ENCODE measurements at regions not wholly inside any gene's neighbourhood (a gene's known extent, or its start where the extent isn't known, plus 50 kb on each side); places are given as distances from the start of the nearest gene placed in this dataset.

DNA sequence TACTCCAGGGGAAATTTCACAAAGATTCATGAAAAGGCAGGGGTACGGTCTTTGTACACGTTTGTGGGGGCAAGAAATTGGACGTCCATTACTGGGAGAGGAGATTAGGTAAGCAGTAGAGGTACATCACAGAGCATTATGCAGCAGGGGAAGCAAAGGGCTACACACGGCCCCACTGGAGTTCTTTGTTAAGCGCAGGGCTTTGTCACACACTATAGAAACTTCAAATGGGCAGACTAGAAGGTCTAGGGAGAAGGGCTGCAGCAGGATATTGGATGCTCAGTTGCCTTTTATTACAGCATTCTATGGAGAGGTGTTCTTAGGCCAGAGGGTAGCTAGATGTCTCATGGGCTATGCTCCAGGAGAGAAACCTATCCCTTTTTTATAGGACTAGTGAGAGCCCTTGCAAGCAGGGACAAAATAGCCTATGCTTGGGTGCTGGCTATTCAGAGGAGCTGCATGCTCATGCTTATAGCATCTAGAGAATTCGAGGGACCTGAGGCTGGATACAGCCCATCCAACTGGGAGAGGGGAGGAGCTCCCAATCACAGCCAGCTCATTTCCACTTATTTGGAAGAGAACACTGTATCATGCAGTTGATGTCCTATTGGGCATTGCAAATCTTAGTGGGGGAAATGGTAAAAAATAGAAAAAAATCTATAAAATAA, 506.4 kb upstream of the ADAMTS9 start:
- H3K27me3 Mint-ChIP-seq (ENCODE audit: low read depth, unreplicated experiment): no peaks in the 10 kb centered on the region
- no peaks in the 10 kb centered on the region for H3K36me3 Mint-ChIP-seq (ENCODE audit: low read depth, unreplicated experiment)
- no peaks in the 10 kb centered on the region for H3K9me3 ChIP-seq (ENCODE audit: insufficient read depth, low read depth, low read length)
- H3K4me3 Mint-ChIP-seq (ENCODE audit: unreplicated experiment): no peak overlapping the region
- DNase-seq (ENCODE audit: low read depth) (no peak), FAIRE-seq (no peak)
- H3K4me1 ChIP-seq (ENCODE audit: insufficient read depth, low read length): no peaks in the 10 kb centered on the region
- no peak overlapping the region for H3K9ac ChIP-seq (ENCODE audit: low read length)
- H2AFZ ChIP-seq (ENCODE audit: low read depth, low read length): no peak overlapping the region
- no peak overlapping the region for H3K4me2 ChIP-seq (ENCODE audit: low read length)
- no peaks in the 10 kb centered on the region for H4K20me1 ChIP-seq (ENCODE audit: insufficient read depth, low read length)
- no peaks in the 10 kb centered on the region for H3K79me2 ChIP-seq (ENCODE audit: insufficient read depth, low read length)
- H3K9me3 Mint-ChIP-seq (ENCODE audit: unreplicated experiment): no peaks in the 10 kb centered on the region
- H3K4me1 Mint-ChIP-seq (ENCODE audit: low read depth, unreplicated experiment): peaks cover 22% of the 10 kb centered on the region
- TF ChIP-seq, protein P1, sequence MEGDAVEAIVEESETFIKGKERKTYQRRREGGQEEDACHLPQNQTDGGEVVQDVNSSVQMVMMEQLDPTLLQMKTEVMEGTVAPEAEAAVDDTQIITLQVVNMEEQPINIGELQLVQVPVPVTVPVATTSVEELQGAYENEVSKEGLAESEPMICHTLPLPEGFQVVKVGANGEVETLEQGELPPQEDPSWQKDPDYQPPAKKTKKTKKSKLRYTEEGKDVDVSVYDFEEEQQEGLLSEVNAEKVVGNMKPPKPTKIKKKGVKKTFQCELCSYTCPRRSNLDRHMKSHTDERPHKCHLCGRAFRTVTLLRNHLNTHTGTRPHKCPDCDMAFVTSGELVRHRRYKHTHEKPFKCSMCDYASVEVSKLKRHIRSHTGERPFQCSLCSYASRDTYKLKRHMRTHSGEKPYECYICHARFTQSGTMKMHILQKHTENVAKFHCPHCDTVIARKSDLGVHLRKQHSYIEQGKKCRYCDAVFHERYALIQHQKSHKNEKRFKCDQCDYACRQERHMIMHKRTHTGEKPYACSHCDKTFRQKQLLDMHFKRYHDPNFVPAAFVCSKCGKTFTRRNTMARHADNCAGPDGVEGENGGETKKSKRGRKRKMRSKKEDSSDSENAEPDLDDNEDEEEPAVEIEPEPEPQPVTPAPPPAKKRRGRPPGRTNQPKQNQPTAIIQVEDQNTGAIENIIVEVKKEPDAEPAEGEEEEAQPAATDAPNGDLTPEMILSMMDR (IDR thresholded peaks at IDR 0.05; ENCODE audit: insufficient read depth, low read depth, low read length): no peak
- no peak for TF ChIP-seq EZH2 (IDR thresholded peaks at IDR 0.05; ENCODE audit: insufficient read depth, low read length)
- no peak overlapping the region for H3K27ac ChIP-seq (ENCODE audit: low read depth, low read length)
- H3K27me3 ChIP-seq (ENCODE audit: insufficient read depth, low read length): no peaks in the 10 kb centered on the region
- H3K4me3 ChIP-seq (ENCODE audit: insufficient read depth, low read depth, low read length): no peak overlapping the region
- H3K36me3 ChIP-seq (ENCODE audit: insufficient read depth, low read length): no peaks in the 10 kb centered on the region
- H3K27ac Mint-ChIP-seq (ENCODE audit: unreplicated experiment): no peak overlapping the region

DNA sequence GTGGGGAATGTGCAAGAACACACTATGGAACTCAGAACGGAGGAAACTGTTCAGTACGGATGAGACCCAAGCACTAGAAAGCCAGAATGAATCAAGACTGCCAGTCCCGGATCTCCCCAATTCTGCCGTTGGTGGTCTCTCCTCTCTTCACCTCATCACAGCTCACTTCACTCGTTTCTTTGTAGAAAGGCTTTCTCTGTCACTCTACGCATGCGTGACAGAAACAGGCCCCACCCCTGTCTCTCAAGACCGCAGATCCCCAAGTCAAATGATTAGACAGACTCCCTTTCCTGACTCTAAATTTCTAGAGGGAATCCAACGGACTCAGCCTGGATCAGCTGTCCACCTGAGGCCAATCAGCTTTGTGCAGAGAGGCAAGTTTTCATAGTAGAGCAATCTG, 505.7 kb upstream of the ADAMTS9 start:
- no peak overlapping the region for H3K9ac ChIP-seq (ENCODE audit: low read length)
- H4K20me1 ChIP-seq (ENCODE audit: insufficient read depth, low read length): no peaks in the 10 kb centered on the region
- TF ChIP-seq, protein P1 (IDR thresholded peaks at IDR 0.05; ENCODE audit: insufficient read depth, low read depth, low read length): no peak
- TF ChIP-seq EZH2 (IDR thresholded peaks at IDR 0.05; ENCODE audit: insufficient read depth, low read length): no peak
- H2AFZ ChIP-seq (ENCODE audit: low read depth, low read length): no peak overlapping the region
- H3K36me3 ChIP-seq (ENCODE audit: insufficient read depth, low read length): no peaks in the 10 kb centered on the region
- Mint-ChIP-seq H3K27me3 (ENCODE audit: low read depth, unreplicated experiment) (no peaks in the 10 kb centered on the region), H3K4me3 (ENCODE audit: unreplicated experiment) (no peak overlapping the region), H3K4me1 (ENCODE audit: low read depth, unreplicated experiment) (peaks cover 22% of the 10 kb centered on the region), H3K27ac (ENCODE audit: unreplicated experiment) (no peak overlapping the region), H3K36me3 (ENCODE audit: low read depth, unreplicated experiment) (no peaks in the 10 kb centered on the region), H3K9me3 (ENCODE audit: unreplicated experiment) (no peaks in the 10 kb centered on the region)
- no peak overlapping the region for H3K27ac ChIP-seq (ENCODE audit: low read depth, low read length)
- DNase-seq (ENCODE audit: low read depth): no peak
- no peaks in the 10 kb centered on the region for H3K79me2 ChIP-seq (ENCODE audit: insufficient read depth, low read length)
- H3K4me3 ChIP-seq (ENCODE audit: insufficient read depth, low read depth, low read length): no peak overlapping the region
- no peaks in the 10 kb centered on the region for H3K4me1 ChIP-seq (ENCODE audit: insufficient read depth, low read length)
- H3K4me2 ChIP-seq (ENCODE audit: low read length): no peak overlapping the region
- H3K27me3 ChIP-seq (ENCODE audit: insufficient read depth, low read length): no peaks in the 10 kb centered on the region
- no peaks in the 10 kb centered on the region for H3K9me3 ChIP-seq (ENCODE audit: insufficient read depth, low read depth, low read length)
- FAIRE-seq: no peak

DNA sequence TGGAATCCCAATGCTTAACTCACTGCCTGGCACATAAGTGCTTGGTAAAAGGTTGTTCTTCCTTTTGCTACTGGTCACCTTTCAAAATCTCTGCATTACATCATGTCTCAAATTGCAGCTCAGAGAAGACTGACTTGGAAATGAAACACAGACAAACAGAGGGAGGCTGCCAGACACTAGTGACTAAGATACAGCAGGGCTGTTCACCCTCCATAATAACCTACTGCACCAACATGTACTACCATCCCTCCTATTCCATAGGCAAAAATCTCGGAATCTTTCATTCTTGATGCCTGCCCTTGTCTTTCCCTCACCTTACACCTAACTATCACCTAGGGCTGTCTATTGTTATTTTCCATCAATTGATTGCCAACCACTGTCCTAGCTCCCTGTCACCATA, 502.3 kb upstream of the ADAMTS9 start:
- no peaks in the 10 kb centered on the region for H3K79me2 ChIP-seq (ENCODE audit: insufficient read depth, low read length)
- Mint-ChIP-seq H3K4me3 (ENCODE audit: unreplicated experiment) (no peak overlapping the region), H3K27me3 (ENCODE audit: low read depth, unreplicated experiment) (peaks cover 3% of the 10 kb centered on the region), H3K4me1 (ENCODE audit: low read depth, unreplicated experiment) (peaks cover 7% of the 10 kb centered on the region), H3K9me3 (ENCODE audit: unreplicated experiment) (no peaks in the 10 kb centered on the region), H3K27ac (ENCODE audit: unreplicated experiment) (no peak overlapping the region), H3K36me3 (ENCODE audit: low read depth, unreplicated experiment) (no peaks in the 10 kb centered on the region)
- H4K20me1 ChIP-seq (ENCODE audit: insufficient read depth, low read length): no peaks in the 10 kb centered on the region
- H3K9ac ChIP-seq (ENCODE audit: low read length): no peak overlapping the region
- H3K36me3 ChIP-seq (ENCODE audit: insufficient read depth, low read length): no peaks in the 10 kb centered on the region
- no peaks in the 10 kb centered on the region for H3K27me3 ChIP-seq (ENCODE audit: insufficient read depth, low read length)
- H3K27ac ChIP-seq (ENCODE audit: low read depth, low read length): no peak overlapping the region
- H3K9me3 ChIP-seq (ENCODE audit: insufficient read depth, low read depth, low read length): no peaks in the 10 kb centered on the region
- no peak overlapping the region for H2AFZ ChIP-seq (ENCODE audit: low read depth, low read length)
- H3K4me3 ChIP-seq (ENCODE audit: insufficient read depth, low read depth, low read length): no peak overlapping the region
- FAIRE-seq (no peak), DNase-seq (ENCODE audit: low read depth) (no peak)
- H3K4me2 ChIP-seq (ENCODE audit: low read length): no peak overlapping the region
- no peaks in the 10 kb centered on the region for H3K4me1 ChIP-seq (ENCODE audit: insufficient read depth, low read length)
- TF ChIP-seq, protein P1 (IDR thresholded peaks at IDR 0.05; ENCODE audit: insufficient read depth, low read depth, low read length): no peak
- no peak for TF ChIP-seq EZH2 (IDR thresholded peaks at IDR 0.05; ENCODE audit: insufficient read depth, low read length)
